Erythroblast (primary cell): ENCODE measurements at regions not wholly inside any gene's neighbourhood (a gene's known extent, or its start where the extent isn't known, plus 50 kb on each side); places are given as distances from the start of the nearest gene placed in this dataset.
"Not testable (repeated sequence)": the region's sequence is repeated elsewhere in the genome, so short reads cannot be mapped to it uniquely, and the experiment has no call there.

ENCODE experiments used
- DNase-seq, 2 experiments: peaks; one replicate each; lab custom pipeline; 2025; lab: John Stamatoyannopoulos, UW
- GATA1 ChIP-seq: IDR thresholded peaks from 2 replicates; pipeline ENCODE4 v1.6.1; 2011; ENCODE audit warnings: low read depth, mild to moderate bottlenecking, control low read depth, low read length, moderate library complexity
- POLR2A ChIP-seq: IDR thresholded peaks from 2 replicates; pipeline ENCODE4 v1.6.1; 2011; ENCODE audit warnings: mild to moderate bottlenecking, low read length

GRCh38 chr7:49660170-49660783 lies 113.2 kb upstream of the VWC2 start:
- no peak for TF ChIP-seq POLR2A
- TF ChIP-seq GATA1 = no peak
- DNase-seq = no peak

- TF ChIP-seq GATA1 (no peak), POLR2A (no peak)
- no peak for DNase-seq
Measured at GRCh38 chr7:49660976-49661375, 112.5 kb upstream of the VWC2 start.

- DNase-seq = not testable (repeated sequence)
Measured at GRCh38 chr7:49665963-49666362, 107.5 kb upstream of the VWC2 start.

- DNase-seq = no peak
- TF ChIP-seq GATA1 = no peak
- TF ChIP-seq POLR2A = no peak
Measured at GRCh38 chr7:49666764-49667163, 106.7 kb upstream of the VWC2 start.

GRCh38 chr7:49669285-49669684 lies 104.2 kb upstream of the VWC2 start:
- no peak for TF ChIP-seq GATA1
- no peak for TF ChIP-seq POLR2A
- no peak for DNase-seq

- TF ChIP-seq GATA1 (no peak), POLR2A (no peak)
- DNase-seq = no peak
Measured at GRCh38 chr7:49669692-49670260, 103.7 kb upstream of the VWC2 start.

GRCh38 chr7:49670991-49671390 lies 102.4 kb upstream of the VWC2 start:
- DNase-seq = no peak
- TF ChIP-seq GATA1 = no peak
- TF ChIP-seq POLR2A = no peak

GRCh38 chr7:49692516-49692915 lies 80.9 kb upstream of the VWC2 start:
- no peak for DNase-seq
- TF ChIP-seq GATA1 (no peak), POLR2A (no peak)

GRCh38 chr7:49695971-49696370 lies 77.5 kb upstream of the VWC2 start:
- no peak for DNase-seq
- TF ChIP-seq POLR2A (no peak), GATA1 (no peak)

- no peak for TF ChIP-seq GATA1
- TF ChIP-seq POLR2A = no peak
- DNase-seq = no peak
Measured at GRCh38 chr7:49700841-49701240, 72.6 kb upstream of the VWC2 start.

GRCh38 chr7:49702099-49702498 lies 71.3 kb upstream of the VWC2 start:
- no peak for TF ChIP-seq GATA1
- TF ChIP-seq POLR2A = no peak
- DNase-seq = no peak

GRCh38 chr7:49703337-49703736 lies 70.1 kb upstream of the VWC2 start:
- no peak for TF ChIP-seq GATA1
- no peak for TF ChIP-seq POLR2A
- no peak for DNase-seq

GRCh38 chr7:49703881-49704280 lies 69.6 kb upstream of the VWC2 start:
- no peak for DNase-seq

GRCh38 chr7:49706106-49706505 lies 67.3 kb upstream of the VWC2 start:
- DNase-seq = no peak
- TF ChIP-seq GATA1 = no peak
- TF ChIP-seq POLR2A = no peak

More at GRCh38 chr7:49703881-49704280, 69.6 kb upstream of the VWC2 start:
- TF ChIP-seq GATA1 = no peak
- no peak for TF ChIP-seq POLR2A

- TF ChIP-seq GATA1 (no peak), POLR2A (no peak)
- DNase-seq = no peak
Measured at GRCh38 chr7:49707891-49708290, 65.5 kb upstream of the VWC2 start.
